ENCODE measurements at regions not wholly inside any gene's neighbourhood (a gene's known extent, or its start where the extent isn't known, plus 50 kb on each side); places are given as distances from the start of the nearest gene placed in this dataset.

- DNase-seq (no peak), ATAC-seq (no peak)
- no peaks in the 10 kb centered on the region for H3K36me3 ChIP-seq (ENCODE audit: low read depth)
- H3K4me3 ChIP-seq: no peak overlapping the region
- peaks cover 4% of the 10 kb centered on the region for H3K9me3 ChIP-seq
- TF ChIP-seq, protein P1, sequence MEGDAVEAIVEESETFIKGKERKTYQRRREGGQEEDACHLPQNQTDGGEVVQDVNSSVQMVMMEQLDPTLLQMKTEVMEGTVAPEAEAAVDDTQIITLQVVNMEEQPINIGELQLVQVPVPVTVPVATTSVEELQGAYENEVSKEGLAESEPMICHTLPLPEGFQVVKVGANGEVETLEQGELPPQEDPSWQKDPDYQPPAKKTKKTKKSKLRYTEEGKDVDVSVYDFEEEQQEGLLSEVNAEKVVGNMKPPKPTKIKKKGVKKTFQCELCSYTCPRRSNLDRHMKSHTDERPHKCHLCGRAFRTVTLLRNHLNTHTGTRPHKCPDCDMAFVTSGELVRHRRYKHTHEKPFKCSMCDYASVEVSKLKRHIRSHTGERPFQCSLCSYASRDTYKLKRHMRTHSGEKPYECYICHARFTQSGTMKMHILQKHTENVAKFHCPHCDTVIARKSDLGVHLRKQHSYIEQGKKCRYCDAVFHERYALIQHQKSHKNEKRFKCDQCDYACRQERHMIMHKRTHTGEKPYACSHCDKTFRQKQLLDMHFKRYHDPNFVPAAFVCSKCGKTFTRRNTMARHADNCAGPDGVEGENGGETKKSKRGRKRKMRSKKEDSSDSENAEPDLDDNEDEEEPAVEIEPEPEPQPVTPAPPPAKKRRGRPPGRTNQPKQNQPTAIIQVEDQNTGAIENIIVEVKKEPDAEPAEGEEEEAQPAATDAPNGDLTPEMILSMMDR (IDR thresholded peaks at IDR 0.05): no peak
- no peaks in the 10 kb centered on the region for H3K4me1 ChIP-seq (ENCODE audit: low read depth)
- intact Hi-C loops (cut with DNase I, micrococcal nuclease): no loop called here
Measured at GRCh38 chr1:68904477-68904876, 407.6 kb upstream of the DEPDC1 start.

GRCh38 chr1:68906431-68906830 lies 409.5 kb upstream of the DEPDC1 start:
- DNase-seq (no peak), ATAC-seq (no peak)
- H3K9me3 ChIP-seq: peaks cover 19% of the 10 kb centered on the region
- H3K36me3 ChIP-seq (ENCODE audit: low read depth): no peaks in the 10 kb centered on the region
- intact Hi-C loops (cut with DNase I, micrococcal nuclease): no loop called here
- H3K4me1 ChIP-seq (ENCODE audit: low read depth): no peaks in the 10 kb centered on the region
- TF ChIP-seq, protein P1 (IDR thresholded peaks at IDR 0.05): no peak
- H3K4me3 ChIP-seq: no peak overlapping the region

DNA sequence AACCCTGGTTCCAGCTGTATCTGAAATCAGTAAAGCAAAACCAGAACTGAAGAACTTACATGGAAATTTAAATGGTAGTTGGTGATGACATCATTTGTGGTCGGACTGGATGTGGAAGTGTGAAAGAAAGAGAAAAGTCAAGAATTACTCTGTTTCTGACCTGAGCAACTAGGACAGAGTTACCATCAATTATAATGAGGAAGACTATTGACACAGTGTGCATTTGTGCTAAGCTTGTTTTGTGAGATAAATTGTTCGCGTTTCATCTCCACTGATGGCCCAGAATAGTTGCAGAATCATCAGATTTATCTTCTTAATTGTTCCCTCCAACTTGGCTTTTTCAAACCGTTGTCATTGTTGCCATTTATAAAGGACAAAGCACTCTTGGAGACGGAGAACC lies 410.6 kb upstream of the DEPDC1 start:
- TF ChIP-seq, protein P1 (IDR thresholded peaks at IDR 0.05): no peak
- intact Hi-C loops (cut with DNase I, micrococcal nuclease): no loop called here
- Histone ChIP-seq H3K9me3 (peaks cover 21% of the 10 kb centered on the region), H3K4me3 (no peak overlapping the region), H3K4me1 (ENCODE audit: low read depth) (no peaks in the 10 kb centered on the region), H3K36me3 (ENCODE audit: low read depth) (no peaks in the 10 kb centered on the region)
- ATAC-seq (no peak), DNase-seq (no peak)

GRCh38 chr1:68908316-68908715 lies 411.4 kb upstream of the DEPDC1 start:
- DNase-seq (no peak), ATAC-seq (no peak)
- TF ChIP-seq, protein P1 (IDR thresholded peaks at IDR 0.05): no peak
- intact Hi-C loops (cut with DNase I, micrococcal nuclease): no loop called here
- H3K4me1 ChIP-seq (ENCODE audit: low read depth): no peaks in the 10 kb centered on the region
- no peak overlapping the region for H3K4me3 ChIP-seq
- H3K9me3 ChIP-seq: peaks cover 23% of the 10 kb centered on the region
- no peaks in the 10 kb centered on the region for H3K36me3 ChIP-seq (ENCODE audit: low read depth)

DNA sequence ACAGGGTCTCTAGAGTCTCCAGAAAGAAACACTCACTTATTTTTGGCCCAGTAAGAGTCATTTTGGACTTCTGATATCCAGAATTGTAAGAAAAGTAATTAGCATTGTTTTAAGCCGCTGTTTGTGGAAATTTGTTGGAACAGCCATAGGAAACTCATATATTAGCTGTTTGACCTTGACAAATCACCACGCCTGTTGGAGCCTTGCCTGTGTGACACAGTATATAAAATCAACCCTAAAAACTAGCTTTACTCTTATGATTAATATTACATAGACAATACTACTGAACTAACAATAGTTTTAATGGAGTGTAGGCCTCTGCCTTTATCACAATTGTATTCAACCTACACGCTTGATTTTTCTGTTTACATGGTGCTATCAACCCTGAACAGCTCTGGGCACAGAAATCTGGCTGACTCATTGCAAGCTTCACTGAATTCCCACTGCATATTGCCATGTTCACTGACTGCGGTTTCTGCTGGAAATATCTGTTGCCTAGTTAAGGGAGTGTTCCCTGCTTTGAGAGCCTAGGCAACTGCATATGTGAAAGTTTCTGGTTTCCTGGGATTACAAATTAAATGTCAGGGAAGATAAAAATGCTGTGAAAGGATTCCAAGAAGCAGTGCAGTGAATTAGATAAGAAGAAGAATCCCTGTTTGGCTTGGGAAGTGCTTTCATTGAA lies 419.5 kb upstream of the DEPDC1 start:
- ATAC-seq (no peak), DNase-seq (no peak)
- Histone ChIP-seq H3K4me3 (no peak overlapping the region), H3K36me3 (ENCODE audit: low read depth) (no peaks in the 10 kb centered on the region), H3K9me3 (peaks cover 4% of the 10 kb centered on the region), H3K4me1 (ENCODE audit: low read depth) (no peaks in the 10 kb centered on the region)
- TF ChIP-seq, protein P1 (IDR thresholded peaks at IDR 0.05): no peak
- intact Hi-C loops (cut with DNase I, micrococcal nuclease): no loop called here

GRCh38 chr1:68917456-68917855 lies 420.6 kb upstream of the DEPDC1 start:
- DNase-seq (no peak), ATAC-seq (no peak)
- TF ChIP-seq, protein P1 (IDR thresholded peaks at IDR 0.05): no peak

More at GRCh38 chr1:68917456-68917855, 420.6 kb upstream of the DEPDC1 start:
- intact Hi-C loops (cut with DNase I, micrococcal nuclease): no loop called here
- Histone ChIP-seq H3K9me3 (peaks cover 2% of the 10 kb centered on the region), H3K4me3 (no peak overlapping the region), H3K4me1 (ENCODE audit: low read depth) (no peaks in the 10 kb centered on the region), H3K36me3 (ENCODE audit: low read depth) (no peaks in the 10 kb centered on the region)

Measured in mucosa of descending colon (tissue), 3 donors.